ENCODE measurements at regions not wholly inside any gene's neighbourhood (a gene's known extent, or its start where the extent isn't known, plus 50 kb on each side); places are given as distances from the start of the nearest gene placed in this dataset.

DNA sequence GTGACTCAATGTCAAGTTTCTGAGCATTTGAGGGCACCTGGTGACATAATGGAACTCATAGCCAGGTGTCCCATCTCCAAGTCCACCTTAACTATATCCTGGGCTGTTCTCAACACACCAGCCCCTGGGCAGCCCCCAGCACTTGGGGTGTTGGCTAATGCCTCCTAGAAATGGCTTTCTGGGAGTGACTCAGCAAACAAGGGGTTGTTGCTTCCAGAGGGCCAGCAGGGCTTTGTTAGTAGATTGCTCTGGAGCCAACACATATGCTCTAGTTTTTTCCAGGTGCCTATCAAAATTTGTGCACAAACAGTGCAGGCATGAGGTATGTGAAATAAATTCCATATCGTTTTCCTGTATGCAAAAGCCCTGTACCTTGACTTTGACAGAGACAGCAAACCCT lies 448.4 kb downstream of the SLC4A3 start:
- in situ Hi-C loops (cut with HindIII; ENCODE audit: low sequenced_read_pairs) = no loop called here
- TF ChIP-seq, protein P1, sequence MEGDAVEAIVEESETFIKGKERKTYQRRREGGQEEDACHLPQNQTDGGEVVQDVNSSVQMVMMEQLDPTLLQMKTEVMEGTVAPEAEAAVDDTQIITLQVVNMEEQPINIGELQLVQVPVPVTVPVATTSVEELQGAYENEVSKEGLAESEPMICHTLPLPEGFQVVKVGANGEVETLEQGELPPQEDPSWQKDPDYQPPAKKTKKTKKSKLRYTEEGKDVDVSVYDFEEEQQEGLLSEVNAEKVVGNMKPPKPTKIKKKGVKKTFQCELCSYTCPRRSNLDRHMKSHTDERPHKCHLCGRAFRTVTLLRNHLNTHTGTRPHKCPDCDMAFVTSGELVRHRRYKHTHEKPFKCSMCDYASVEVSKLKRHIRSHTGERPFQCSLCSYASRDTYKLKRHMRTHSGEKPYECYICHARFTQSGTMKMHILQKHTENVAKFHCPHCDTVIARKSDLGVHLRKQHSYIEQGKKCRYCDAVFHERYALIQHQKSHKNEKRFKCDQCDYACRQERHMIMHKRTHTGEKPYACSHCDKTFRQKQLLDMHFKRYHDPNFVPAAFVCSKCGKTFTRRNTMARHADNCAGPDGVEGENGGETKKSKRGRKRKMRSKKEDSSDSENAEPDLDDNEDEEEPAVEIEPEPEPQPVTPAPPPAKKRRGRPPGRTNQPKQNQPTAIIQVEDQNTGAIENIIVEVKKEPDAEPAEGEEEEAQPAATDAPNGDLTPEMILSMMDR (IDR thresholded peaks at IDR 0.05; ENCODE audit: low read depth, low read length, missing control alignments) = no peak
- DNase-seq (ENCODE audit: low read depth) = no peak
- H3K4me3 ChIP-seq (ENCODE audit: low read depth, low read length) = no peak overlapping the region

DNA sequence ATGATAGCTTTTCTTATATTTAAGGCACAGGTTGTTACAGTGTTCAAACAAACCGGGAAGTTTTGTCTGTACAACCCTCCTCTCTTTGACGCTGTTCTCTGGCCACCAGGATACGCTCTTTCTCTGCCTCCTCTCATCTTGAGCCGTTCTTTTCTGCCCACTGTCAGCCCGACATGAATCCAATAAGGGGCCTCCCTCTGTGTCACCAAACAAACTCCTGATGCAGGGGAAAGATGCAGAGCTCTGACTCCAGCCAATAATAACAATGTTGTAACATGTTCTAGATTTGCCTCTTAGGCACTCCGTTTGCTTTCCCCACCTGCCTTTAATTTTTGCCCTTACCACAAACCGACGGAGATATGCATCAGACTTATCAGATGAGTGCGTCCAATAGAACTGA lies 449.3 kb downstream of the SLC4A3 start:
- H3K4me3 ChIP-seq (ENCODE audit: low read depth, low read length) = no peak overlapping the region
- in situ Hi-C loops (cut with HindIII; ENCODE audit: low sequenced_read_pairs) = no loop called here
- DNase-seq (ENCODE audit: low read depth) = peak; percentile 36
- TF ChIP-seq, protein P1 (IDR thresholded peaks at IDR 0.05; ENCODE audit: low read depth, low read length, missing control alignments) = peak; percentile 55

DNA sequence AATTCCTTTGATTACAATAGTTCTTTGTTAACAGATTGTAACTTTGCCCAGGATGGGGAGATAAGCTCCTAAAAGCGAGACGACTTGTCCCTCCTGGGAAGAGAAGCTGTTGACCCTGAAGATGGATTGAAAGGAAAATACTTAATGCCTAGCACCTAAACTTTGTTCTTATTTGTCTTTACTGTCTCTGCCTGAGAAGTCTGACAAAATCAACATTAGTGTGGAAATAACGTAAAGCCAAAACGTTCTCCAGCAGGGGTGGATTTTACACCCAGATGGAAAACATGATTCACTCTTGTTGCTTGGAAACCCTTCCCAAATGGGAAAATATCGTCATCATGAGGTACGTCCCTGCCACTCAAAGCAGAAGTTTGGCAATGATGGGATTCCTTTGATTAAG lies 450.1 kb downstream of the SLC4A3 start:
- TF ChIP-seq, protein P1 (IDR thresholded peaks at IDR 0.05; ENCODE audit: low read depth, low read length, missing control alignments) = no peak
- peak; percentile 28 for DNase-seq (ENCODE audit: low read depth)
- H3K4me3 ChIP-seq (ENCODE audit: low read depth, low read length) = no peak overlapping the region
- in situ Hi-C loops (cut with HindIII; ENCODE audit: low sequenced_read_pairs) = no loop called here

DNA sequence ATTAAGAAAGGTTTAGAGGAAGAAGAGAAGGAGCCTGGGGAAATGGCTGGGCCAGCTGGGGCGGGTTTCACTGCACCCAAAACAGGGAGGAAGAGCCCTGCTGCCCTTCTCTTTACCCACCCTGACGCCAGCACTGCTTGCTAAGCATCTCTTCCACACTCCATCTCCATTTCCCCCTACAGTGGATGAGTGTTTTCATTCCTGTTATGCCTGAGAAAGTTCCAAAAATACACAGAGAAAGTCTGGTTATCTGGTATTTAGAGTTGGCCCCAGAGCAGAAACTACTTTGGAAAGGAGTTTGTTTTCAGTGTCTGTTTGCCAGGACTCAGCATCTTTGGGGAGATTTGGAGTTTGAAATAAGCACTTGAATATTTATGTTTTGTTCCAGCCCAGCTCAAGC lies 451.0 kb downstream of the SLC4A3 start:
- no peak overlapping the region for H3K4me3 ChIP-seq (ENCODE audit: low read depth, low read length)
- DNase-seq (ENCODE audit: low read depth) = peak; percentile 49
- in situ Hi-C loops (cut with HindIII; ENCODE audit: low sequenced_read_pairs) = no loop called here
- TF ChIP-seq, protein P1 (IDR thresholded peaks at IDR 0.05; ENCODE audit: low read depth, low read length, missing control alignments) = no peak

DNA sequence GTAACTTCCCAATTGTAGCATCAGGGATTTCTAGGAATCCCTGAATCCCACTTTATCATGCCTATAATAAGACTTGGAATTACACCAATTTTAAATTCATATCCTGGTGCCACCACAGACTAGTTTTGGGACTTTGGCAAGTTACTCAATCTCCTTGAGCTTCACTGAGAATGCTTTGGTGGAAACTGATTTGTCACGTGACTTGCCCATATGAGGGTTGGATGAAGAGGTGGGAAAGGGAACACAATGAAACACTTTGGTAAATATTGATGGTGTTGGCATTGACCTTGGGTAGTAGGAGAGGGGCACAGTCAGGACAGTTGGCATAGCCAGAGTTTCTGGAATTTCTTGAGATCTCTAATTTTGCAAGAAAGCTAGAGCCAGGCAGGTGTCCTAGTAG lies 452.2 kb downstream of the SLC4A3 start:
- in situ Hi-C loops (cut with HindIII; ENCODE audit: low sequenced_read_pairs) = no loop called here
- no peak for DNase-seq (ENCODE audit: low read depth)
- H3K4me3 ChIP-seq (ENCODE audit: low read depth, low read length) = no peak overlapping the region
- TF ChIP-seq, protein P1 (IDR thresholded peaks at IDR 0.05; ENCODE audit: low read depth, low read length, missing control alignments) = no peak

DNA sequence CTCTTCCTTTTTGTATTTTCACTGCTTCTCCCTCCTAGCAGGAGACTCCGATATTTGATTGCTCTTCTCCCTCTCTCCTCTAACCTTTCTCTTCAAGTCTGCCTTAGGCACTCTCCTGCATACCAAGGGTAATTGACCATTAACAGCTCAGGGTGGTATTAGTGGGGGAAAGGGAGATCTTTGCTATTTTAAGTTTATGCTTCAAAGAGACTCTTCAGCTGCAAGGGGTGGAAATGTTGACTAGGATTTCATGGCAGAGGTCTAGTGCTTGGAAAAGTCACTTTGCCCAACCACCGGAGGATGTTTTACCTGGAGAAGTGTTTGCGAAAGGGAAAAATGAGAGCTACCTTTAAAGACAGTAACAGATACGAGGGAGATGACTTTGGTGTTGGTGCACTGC lies 453.7 kb downstream of the SLC4A3 start:
- H3K4me3 ChIP-seq (ENCODE audit: low read depth, low read length) = no peak overlapping the region
- DNase-seq (ENCODE audit: low read depth) = no peak
- TF ChIP-seq, protein P1 (IDR thresholded peaks at IDR 0.05; ENCODE audit: low read depth, low read length, missing control alignments) = no peak
- in situ Hi-C loops (cut with HindIII; ENCODE audit: low sequenced_read_pairs) = no loop called here

DNA sequence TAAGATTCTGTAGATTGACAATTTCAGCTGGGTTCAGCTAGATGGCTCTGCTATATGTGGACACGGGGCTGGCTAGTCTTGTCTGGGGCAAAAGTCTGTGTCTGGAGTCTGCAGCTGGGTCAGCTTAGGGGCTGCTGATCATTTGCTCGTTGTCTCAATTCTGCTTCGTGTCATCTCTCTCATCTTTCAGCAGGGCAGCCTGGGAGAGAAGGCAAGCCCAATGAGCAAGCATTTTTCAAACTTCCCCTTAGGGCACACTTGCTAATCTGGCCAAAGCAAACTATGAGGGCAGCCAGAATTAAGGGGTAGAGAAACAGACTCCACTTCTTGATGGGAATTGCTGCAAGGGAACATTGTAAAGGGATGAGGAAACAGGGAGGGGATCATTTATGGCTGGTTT lies 462.6 kb downstream of the SLC4A3 start:
- no peak overlapping the region for H3K4me3 ChIP-seq (ENCODE audit: low read depth, low read length)
- in situ Hi-C loops (cut with HindIII; ENCODE audit: low sequenced_read_pairs) = no loop called here
- TF ChIP-seq, protein P1 (IDR thresholded peaks at IDR 0.05; ENCODE audit: low read depth, low read length, missing control alignments) = no peak
- DNase-seq (ENCODE audit: low read depth) = no peak

Measured in astrocyte of the cerebellum (primary cell).